SKM-1 treated with dmso at 0.1 percent for 144 hours (cell line): ENCODE measurements at regions not wholly inside any gene's neighbourhood (a gene's known extent, or its start where the extent isn't known, plus 50 kb on each side); places are given as distances from the start of the nearest gene placed in this dataset.

Experiments used
- DNase-seq: peaks from one replicate; lab custom pipeline; 2025; ENCODE audit not compliant: unreplicated experiment; lab: John Stamatoyannopoulos, UW

GRCh38 chr13:58594747-58595600 lies 963.4 kb downstream of the PCDH17 start:
- no peak for DNase-seq

GRCh38 chr13:58597552-58597951 lies 966.0 kb downstream of the PCDH17 start:
- no peak for DNase-seq

GRCh38 chr13:58598241-58598640 lies 966.7 kb downstream of the PCDH17 start:
- DNase-seq = no peak

GRCh38 chr13:58611117-58611516 lies 979.6 kb downstream of the PCDH17 start:
- DNase-seq = no peak

- DNase-seq = no peak
These were observed 986.5 kb downstream of the PCDH17 start for GRCh38 chr13:58617880-58618665.

- DNase-seq = no peak
These were observed 988.0 kb downstream of the PCDH17 start for GRCh38 chr13:58619396-58620113.

- DNase-seq = no peak
These were observed 988.6 kb downstream of the PCDH17 start for GRCh38 chr13:58620176-58620575.

- DNase-seq = no peak
These were observed 994.3 kb downstream of the PCDH17 start for GRCh38 chr13:58625703-58626389.

GRCh38 chr13:58630794-58631193 lies 999.2 kb downstream of the PCDH17 start:
- DNase-seq = no peak

- no peak for DNase-seq
These were observed 1001.7 kb downstream of the PCDH17 start for GRCh38 chr13:58633226-58633625.

- DNase-seq = peak; percentile 62
These were observed 1023.5 kb downstream of the PCDH17 start for GRCh38 chr13:58655086-58655485.

- DNase-seq = no peak
These were observed 1029.3 kb downstream of the PCDH17 start for GRCh38 chr13:58660826-58661225.

GRCh38 chr13:58666331-58666730 lies 1034.8 kb downstream of the PCDH17 start:
- DNase-seq = no peak

GRCh38 chr13:58667096-58667495 lies 1035.6 kb downstream of the PCDH17 start:
- DNase-seq = no peak

- DNase-seq = no peak
These were observed 1048.6 kb downstream of the PCDH17 start for GRCh38 chr13:58680115-58680514.

GRCh38 chr13:58682616-58683015 lies 1051.1 kb downstream of the PCDH17 start:
- no peak for DNase-seq

GRCh38 chr13:58687148-58687547 lies 1055.6 kb downstream of the PCDH17 start:
- DNase-seq = no peak

- DNase-seq = no peak
These were observed 1067.0 kb downstream of the PCDH17 start for GRCh38 chr13:58698531-58698930.

GRCh38 chr13:58704953-58705352 lies 1073.4 kb downstream of the PCDH17 start:
- DNase-seq = peak; percentile 30

- DNase-seq = no peak
These were observed 1074.9 kb downstream of the PCDH17 start for GRCh38 chr13:58706421-58706820.

- DNase-seq = no peak
These were observed 1080.6 kb downstream of the PCDH17 start for GRCh38 chr13:58712191-58712590.
